SK-N-SH (cell line): ENCODE measurements at regions not wholly inside any gene's neighbourhood (a gene's known extent, or its start where the extent isn't known, plus 50 kb on each side); places are given as distances from the start of the nearest gene placed in this dataset.
"Not testable (repeated sequence)": the region's sequence is repeated elsewhere in the genome, so short reads cannot be mapped to it uniquely, and the experiment has no call there.

Source experiments
- CTCF ChIA-PET: fragments of 300-600, 350-600 bp; formaldehyde crosslinking; extraction: SDS; loops from one replicate; lab custom pipeline; 2021; lab: Yijun Ruan, JAX
- POLR2A ChIA-PET: fragments of 350-600 bp; sonication (Branson Sonifier 250); formaldehyde crosslinking; extraction: SDS; loops from one replicate; lab custom pipeline; 2020; ENCODE audit warnings: antibody characterized with exemption, inconsistent platforms; lab: Yijun Ruan, JAX
- DNase-seq: peaks from one replicate; pipeline ENCODE4 v3.0.0; 2012
- H2AFZ ChIP-seq: fragments of 200-600 bp; sonication (generic); 2 replicates; pipeline ENCODE4 v1.8.1; 2016; ENCODE audit warnings: antibody characterized with exemption, mild to moderate bottlenecking, low read depth
- H3F3A ChIP-seq: fragments of 200-600 bp; sonication (generic); replicated peaks from 2 replicates; pipeline ENCODE3; 2016; ENCODE audit warnings: antibody characterized with exemption, mild to moderate bottlenecking; ENCODE audit not compliant: insufficient read depth
- H3K27ac ChIP-seq, 2 experiments: fragments of 200-500 bp in 1 of 2; fragments of 200-600 bp in 1 of 2; sonication (Bioruptor generic) in 1 of 2; sonication (generic), shearing (Covaris generic) in 1 of 2; 2 replicates each; pipeline versions ENCODE4 v1.5.1 to v1.6.1; 2014 to 2016; ENCODE audit warnings: low read depth in 2 of 2, inconsistent platforms in 1 of 2, low read length in 1 of 2, mild to moderate bottlenecking in 1 of 2, mixed read lengths in 1 of 2
- H3K27me3 ChIP-seq: fragments of 200-600 bp; sonication (generic), shearing (Covaris generic); 2 replicates; pipeline ENCODE4 v1.6.1; 2016; ENCODE audit warnings: mixed run types; ENCODE audit not compliant: insufficient read depth
- H3K36me3 ChIP-seq, 2 experiments: fragments of 200-500 bp in 1 of 2; fragments of 200-600 bp in 1 of 2; sonication (Bioruptor generic) in 1 of 2; sonication (generic) in 1 of 2; replicated peaks in 1 of 2; 2 replicates each; pipeline versions ENCODE3 to v1.5.1; 2014 to 2016; ENCODE audit warnings: low read length in 1 of 2, mild to moderate bottlenecking in 1 of 2; ENCODE audit not compliant: insufficient read depth in 2 of 2, control insufficient read depth in 1 of 2
- H3K4me1 ChIP-seq, 2 experiments: fragments of 200-500 bp in 1 of 2; fragments of 200-600 bp in 1 of 2; sonication (Bioruptor generic) in 1 of 2; sonication (generic), shearing (Covaris generic) in 1 of 2; 2 replicates each; pipeline versions ENCODE4 v1.5.1 to v1.6.1; 2014 to 2016; ENCODE audit warnings: low read depth in 1 of 2, low read length in 1 of 2, mixed run types in 1 of 2; ENCODE audit not compliant: insufficient read depth in 2 of 2, control insufficient read depth in 1 of 2
- H3K4me2 ChIP-seq: fragments of 200-600 bp; sonication (generic), shearing (Covaris generic); 2 replicates; pipeline ENCODE4 v1.6.1; 2017; ENCODE audit warnings: mixed run types
- H3K4me3 ChIP-seq, 2 experiments: fragments of 200-500 bp in 1 of 2; fragments of 200-600 bp in 1 of 2; sonication (Bioruptor generic) in 1 of 2; sonication (generic), shearing (Covaris generic) in 1 of 2; 2 replicates each; pipeline versions ENCODE4 v1.5.1 to v1.8.1; 2014 to 2016; ENCODE audit warnings: low read depth in 2 of 2, inconsistent platforms in 1 of 2, low read length in 1 of 2, mild to moderate bottlenecking in 1 of 2, mixed read lengths in 1 of 2, moderate library complexity in 1 of 2
- H3K79me2 ChIP-seq: fragments of 200-600 bp; sonication (generic); 2 replicates; pipeline ENCODE4 v1.8.1; 2017; ENCODE audit warnings: mild to moderate bottlenecking; ENCODE audit not compliant: insufficient read depth
- H3K9ac ChIP-seq: fragments of 200-600 bp; sonication (generic); 2 replicates; pipeline ENCODE4 v1.6.1; 2017; ENCODE audit warnings: mixed run types
- H3K9me2 ChIP-seq: fragments of 200-600 bp; sonication (generic); 2 replicates; pipeline ENCODE4 v1.6.1; 2017; ENCODE audit warnings: mixed run types
- H3K9me3 ChIP-seq: fragments of 200-600 bp; sonication (generic); 2 replicates; pipeline ENCODE4 v1.6.1; 2017; ENCODE audit warnings: mixed run types, mild to moderate bottlenecking, moderate library complexity
- H4K20me1 ChIP-seq: fragments of 200-600 bp; sonication (generic); 2 replicates; pipeline ENCODE4 v1.6.1; 2017; ENCODE audit warnings: mild to moderate bottlenecking, mixed run types; ENCODE audit not compliant: insufficient read depth
- CHD2 ChIP-seq: fragments of 150-350 bp; IDR thresholded peaks from 2 replicates; pipeline ENCODE4 v1.6.1; 2018; ENCODE audit warnings: low read length; ENCODE audit not compliant: partially characterized antibody
- ELF1 ChIP-seq: IDR thresholded peaks from 2 replicates; pipeline ENCODE4 v1.4.0; 2012
- GATA2 ChIP-seq: sonication (generic); formaldehyde crosslinking; IDR thresholded peaks from 2 replicates; pipeline ENCODE4 v1.5.0; 2020; ENCODE audit warnings: mild to moderate bottlenecking, missing genetic modification reagents
- MEF2A ChIP-seq: IDR thresholded peaks from 2 replicates; pipeline ENCODE4 v1.4.0; 2012; ENCODE audit warnings: low read depth, borderline replicate concordance
- SIN3A ChIP-seq: IDR thresholded peaks from 2 replicates; pipeline ENCODE4 v1.6.1; 2012; ENCODE audit warnings: low read depth, mild to moderate bottlenecking, low read length, moderate library complexity, borderline replicate concordance
- SMC3 ChIP-seq: IDR thresholded peaks from 2 replicates; pipeline ENCODE4 v1.6.1; 2012; ENCODE audit warnings: low read depth, low read length, improper control_type of control experiment
- WGBS: methylation state at CpG from one replicate; pipeline ENCODE4 v1.1.6; 2017; ENCODE audit warnings: low lambda C conversion rate; 5-methylcytosine and 5-hydroxymethylcytosine counted together
- TF ChIP-seq, protein P1 (sequence below): IDR thresholded peaks from 2 replicates; pipeline ENCODE4 v1.4.0; 2012; ENCODE audit warnings: low read depth, borderline replicate concordance
- TF ChIP-seq, protein P2 (sequence below): IDR thresholded peaks from 2 replicates; pipeline ENCODE4 v1.4.0; 2012; ENCODE audit warnings: low read depth
- TF ChIP-seq, protein P3 (sequence below): fragments of 200-600 bp; sonication (generic); IDR thresholded peaks from 2 replicates; pipeline ENCODE4 v1.6.1; 2017; ENCODE audit warnings: antibody characterized with exemption, mild to moderate bottlenecking, moderate library complexity
- TF ChIP-seq, protein P4 (sequence below): IDR thresholded peaks from 2 replicates; pipeline ENCODE4 v1.6.1; 2012; ENCODE audit warnings: mild to moderate bottlenecking, low read depth, low read length, moderate library complexity
- TF ChIP-seq, protein P5 (sequence below): IDR thresholded peaks from 2 replicates; pipeline ENCODE4 v1.4.0; 2012; ENCODE audit warnings: low read depth, borderline replicate concordance

DNA sequence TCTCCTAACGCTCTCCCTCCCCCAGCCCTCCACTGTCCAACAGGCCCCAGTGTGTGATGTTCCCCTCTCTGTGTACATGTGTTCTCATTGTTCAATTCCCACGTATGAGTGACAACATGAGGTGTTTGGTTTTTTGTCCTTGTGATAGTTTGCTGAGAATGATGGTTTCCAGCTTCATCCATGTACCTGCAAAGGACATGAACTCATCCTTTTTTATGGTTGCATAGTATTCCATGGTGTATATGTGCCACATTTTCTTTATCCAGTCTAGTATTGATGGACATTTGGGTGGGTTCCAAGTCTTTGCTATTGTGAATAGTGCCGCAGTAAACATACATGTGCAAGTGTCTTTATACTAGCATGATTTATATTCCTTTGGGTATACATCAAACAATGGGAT lies 347.4 kb downstream of the MAGEE1 start:
- H3K9ac ChIP-seq, H3K27ac ChIP-seq, H3K79me2 ChIP-seq, CTCF ChIA-PET, H3K4me1 ChIP-seq, H4K20me1 ChIP-seq, H3K4me3 ChIP-seq, H3K27me3 ChIP-seq, POLR2A ChIA-PET, H3K4me2 ChIP-seq, H2AFZ ChIP-seq, H3K36me3 ChIP-seq, H3K9me3 ChIP-seq, DNase-seq, H3F3A ChIP-seq, H3K9me2 ChIP-seq: not testable (repeated sequence)
- WGBS, result 7% methylated on average over 3 of the region's 3 CpGs

DNA sequence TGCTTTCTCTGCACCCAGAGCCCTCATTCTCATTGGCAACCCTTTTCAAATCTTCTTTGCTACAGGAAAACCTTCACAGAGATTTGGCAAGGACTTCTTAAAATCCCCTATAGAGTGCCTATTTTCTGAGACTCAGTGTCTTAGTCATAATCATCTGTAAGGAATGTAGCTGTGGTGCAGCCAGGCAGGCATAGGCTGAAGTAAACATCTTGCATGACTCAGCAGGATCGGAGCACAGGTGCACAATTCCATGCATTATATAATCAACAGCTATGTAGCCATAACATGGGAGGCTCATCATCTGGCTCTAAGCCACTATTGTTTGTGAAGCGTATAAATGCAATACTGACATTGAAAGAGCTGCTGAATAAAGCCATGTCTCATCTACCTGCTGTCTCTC lies 368.8 kb downstream of the MAGEE1 start:
- Histone ChIP-seq H2AFZ (no peak overlapping the region), H3K79me2 (no peaks in the 10 kb centered on the region), H3K27ac (no peak overlapping the region), H3K27me3 (no peaks in the 10 kb centered on the region), H4K20me1 (no peaks in the 10 kb centered on the region), H3K4me1 (no peaks in the 10 kb centered on the region), H3K9ac (no peak overlapping the region), H3K4me3 (no peak overlapping the region), H3K4me2 (no peak overlapping the region), H3K36me3 (no peaks in the 10 kb centered on the region), H3F3A (no peaks in the 10 kb centered on the region), H3K9me3 (no peaks in the 10 kb centered on the region), H3K9me2 (no peaks in the 10 kb centered on the region)
- ChIA-PET POLR2A (no interaction called here), CTCF (interaction anchor here (0.6 kb wide), 1 partner anchor 903 kb away, joined by 3 read pairs; no protein-coding TSS in a partner anchor)
- TF ChIP-seq, protein P1, sequence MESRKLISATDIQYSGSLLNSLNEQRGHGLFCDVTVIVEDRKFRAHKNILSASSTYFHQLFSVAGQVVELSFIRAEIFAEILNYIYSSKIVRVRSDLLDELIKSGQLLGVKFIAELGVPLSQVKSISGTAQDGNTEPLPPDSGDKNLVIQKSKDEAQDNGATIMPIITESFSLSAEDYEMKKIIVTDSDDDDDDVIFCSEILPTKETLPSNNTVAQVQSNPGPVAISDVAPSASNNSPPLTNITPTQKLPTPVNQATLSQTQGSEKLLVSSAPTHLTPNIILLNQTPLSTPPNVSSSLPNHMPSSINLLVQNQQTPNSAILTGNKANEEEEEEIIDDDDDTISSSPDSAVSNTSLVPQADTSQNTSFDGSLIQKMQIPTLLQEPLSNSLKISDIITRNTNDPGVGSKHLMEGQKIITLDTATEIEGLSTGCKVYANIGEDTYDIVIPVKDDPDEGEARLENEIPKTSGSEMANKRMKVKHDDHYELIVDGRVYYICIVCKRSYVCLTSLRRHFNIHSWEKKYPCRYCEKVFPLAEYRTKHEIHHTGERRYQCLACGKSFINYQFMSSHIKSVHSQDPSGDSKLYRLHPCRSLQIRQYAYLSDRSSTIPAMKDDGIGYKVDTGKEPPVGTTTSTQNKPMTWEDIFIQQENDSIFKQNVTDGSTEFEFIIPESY, result no peak
- TF ChIP-seq SMC3 (no peak), CHD2 (no peak), GATA2 (CRISPR knock-in tag) (no peak), ELF1 (no peak), MEF2A (no peak), SIN3A (no peak)
- TF ChIP-seq, protein P2, sequence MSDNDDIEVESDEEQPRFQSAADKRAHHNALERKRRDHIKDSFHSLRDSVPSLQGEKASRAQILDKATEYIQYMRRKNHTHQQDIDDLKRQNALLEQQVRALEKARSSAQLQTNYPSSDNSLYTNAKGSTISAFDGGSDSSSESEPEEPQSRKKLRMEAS, result no peak
- TF ChIP-seq, protein P3, sequence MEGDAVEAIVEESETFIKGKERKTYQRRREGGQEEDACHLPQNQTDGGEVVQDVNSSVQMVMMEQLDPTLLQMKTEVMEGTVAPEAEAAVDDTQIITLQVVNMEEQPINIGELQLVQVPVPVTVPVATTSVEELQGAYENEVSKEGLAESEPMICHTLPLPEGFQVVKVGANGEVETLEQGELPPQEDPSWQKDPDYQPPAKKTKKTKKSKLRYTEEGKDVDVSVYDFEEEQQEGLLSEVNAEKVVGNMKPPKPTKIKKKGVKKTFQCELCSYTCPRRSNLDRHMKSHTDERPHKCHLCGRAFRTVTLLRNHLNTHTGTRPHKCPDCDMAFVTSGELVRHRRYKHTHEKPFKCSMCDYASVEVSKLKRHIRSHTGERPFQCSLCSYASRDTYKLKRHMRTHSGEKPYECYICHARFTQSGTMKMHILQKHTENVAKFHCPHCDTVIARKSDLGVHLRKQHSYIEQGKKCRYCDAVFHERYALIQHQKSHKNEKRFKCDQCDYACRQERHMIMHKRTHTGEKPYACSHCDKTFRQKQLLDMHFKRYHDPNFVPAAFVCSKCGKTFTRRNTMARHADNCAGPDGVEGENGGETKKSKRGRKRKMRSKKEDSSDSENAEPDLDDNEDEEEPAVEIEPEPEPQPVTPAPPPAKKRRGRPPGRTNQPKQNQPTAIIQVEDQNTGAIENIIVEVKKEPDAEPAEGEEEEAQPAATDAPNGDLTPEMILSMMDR, result no peak
- TF ChIP-seq, protein P4, sequence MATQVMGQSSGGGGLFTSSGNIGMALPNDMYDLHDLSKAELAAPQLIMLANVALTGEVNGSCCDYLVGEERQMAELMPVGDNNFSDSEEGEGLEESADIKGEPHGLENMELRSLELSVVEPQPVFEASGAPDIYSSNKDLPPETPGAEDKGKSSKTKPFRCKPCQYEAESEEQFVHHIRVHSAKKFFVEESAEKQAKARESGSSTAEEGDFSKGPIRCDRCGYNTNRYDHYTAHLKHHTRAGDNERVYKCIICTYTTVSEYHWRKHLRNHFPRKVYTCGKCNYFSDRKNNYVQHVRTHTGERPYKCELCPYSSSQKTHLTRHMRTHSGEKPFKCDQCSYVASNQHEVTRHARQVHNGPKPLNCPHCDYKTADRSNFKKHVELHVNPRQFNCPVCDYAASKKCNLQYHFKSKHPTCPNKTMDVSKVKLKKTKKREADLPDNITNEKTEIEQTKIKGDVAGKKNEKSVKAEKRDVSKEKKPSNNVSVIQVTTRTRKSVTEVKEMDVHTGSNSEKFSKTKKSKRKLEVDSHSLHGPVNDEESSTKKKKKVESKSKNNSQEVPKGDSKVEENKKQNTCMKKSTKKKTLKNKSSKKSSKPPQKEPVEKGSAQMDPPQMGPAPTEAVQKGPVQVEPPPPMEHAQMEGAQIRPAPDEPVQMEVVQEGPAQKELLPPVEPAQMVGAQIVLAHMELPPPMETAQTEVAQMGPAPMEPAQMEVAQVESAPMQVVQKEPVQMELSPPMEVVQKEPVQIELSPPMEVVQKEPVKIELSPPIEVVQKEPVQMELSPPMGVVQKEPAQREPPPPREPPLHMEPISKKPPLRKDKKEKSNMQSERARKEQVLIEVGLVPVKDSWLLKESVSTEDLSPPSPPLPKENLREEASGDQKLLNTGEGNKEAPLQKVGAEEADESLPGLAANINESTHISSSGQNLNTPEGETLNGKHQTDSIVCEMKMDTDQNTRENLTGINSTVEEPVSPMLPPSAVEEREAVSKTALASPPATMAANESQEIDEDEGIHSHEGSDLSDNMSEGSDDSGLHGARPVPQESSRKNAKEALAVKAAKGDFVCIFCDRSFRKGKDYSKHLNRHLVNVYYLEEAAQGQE, result no peak
- TF ChIP-seq, protein P5, sequence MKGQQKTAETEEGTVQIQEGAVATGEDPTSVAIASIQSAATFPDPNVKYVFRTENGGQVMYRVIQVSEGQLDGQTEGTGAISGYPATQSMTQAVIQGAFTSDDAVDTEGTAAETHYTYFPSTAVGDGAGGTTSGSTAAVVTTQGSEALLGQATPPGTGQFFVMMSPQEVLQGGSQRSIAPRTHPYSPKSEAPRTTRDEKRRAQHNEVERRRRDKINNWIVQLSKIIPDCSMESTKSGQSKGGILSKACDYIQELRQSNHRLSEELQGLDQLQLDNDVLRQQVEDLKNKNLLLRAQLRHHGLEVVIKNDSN, result no peak
- WGBS, result 4% methylated on average over 2 of the region's 2 CpGs
- DNase-seq, result no peak
